ENCODE measurements at regions not wholly inside any gene's neighbourhood (a gene's known extent, or its start where the extent isn't known, plus 50 kb on each side); places are given as distances from the start of the nearest gene placed in this dataset.

DNA sequence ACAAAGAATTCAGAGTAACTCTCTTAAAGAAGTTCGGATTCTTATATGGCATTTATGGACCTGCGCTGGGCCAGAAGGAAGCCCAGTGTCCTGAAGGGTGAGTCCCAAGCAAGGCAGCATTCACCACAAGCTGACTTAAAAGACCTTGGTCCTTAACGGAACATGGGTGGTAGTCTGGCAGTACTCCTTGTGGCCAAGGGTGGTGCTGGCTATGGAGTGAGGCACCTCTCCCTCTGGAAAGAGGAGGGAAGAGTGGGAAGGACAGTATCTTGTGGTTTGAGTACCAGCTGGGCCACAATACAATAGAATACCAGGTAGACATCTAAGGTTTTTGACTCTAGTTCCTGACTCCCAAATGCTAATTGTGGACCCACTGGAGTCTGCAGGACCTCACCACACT lies 425.7 kb upstream of the CYLC2 start:
- Mint-ChIP-seq H3K27ac (no peak overlapping the region), H3K4me1 (no peaks in the 10 kb centered on the region), H3K9me3 (ENCODE audit: insufficient read depth) (peaks cover 5% of the 10 kb centered on the region), H3K27me3 (no peaks in the 10 kb centered on the region), H3K4me3 (no peak overlapping the region)
- Histone ChIP-seq H4K20me1 (ENCODE audit: control insufficient read depth, insufficient read depth, low read length, poor library complexity, severe bottlenecking) (no peaks in the 10 kb centered on the region), H3K27ac (ENCODE audit: low read length in 2 of 2) (no peak overlapping the region), H3K27me3 (replicated peaks in 1 of 4; ENCODE audit: control extremely low read depth in 1 of 4, control insufficient read depth in 3 of 4, insufficient read depth in 4 of 4, low read length in 3 of 4) (no peaks in the 10 kb centered on the region), H3K79me2 (ENCODE audit: control insufficient read depth, insufficient read depth, low read length) (no peaks in the 10 kb centered on the region), H3K4me2 (replicated peaks; ENCODE audit: low read depth, low read length, poor library complexity, severe bottlenecking) (no peak overlapping the region), H3K9ac (ENCODE audit: low read length) (no peak overlapping the region), H3K36me3 (replicated peaks in 1 of 2; ENCODE audit: control extremely low read depth in 1 of 2, control insufficient read depth in 1 of 2, extremely low read depth in 1 of 2, insufficient read depth in 2 of 2, low read length in 1 of 2) (no peaks in the 10 kb centered on the region), H2AFZ (ENCODE audit: insufficient read depth, low read depth, low read length, poor library complexity, severe bottlenecking) (no peak overlapping the region), H3K4me3 (ENCODE audit: control extremely low read depth in 1 of 5, extremely low read depth in 1 of 5, insufficient read depth in 1 of 5, low read depth in 2 of 5, low read length in 4 of 5) (no peak overlapping the region), H3K4me1 (ENCODE audit: control insufficient read depth in 2 of 2, insufficient read depth in 2 of 2, low read length in 2 of 2) (no peaks in the 10 kb centered on the region), H3K9me3 (ENCODE audit: control extremely low read depth in 1 of 3, control insufficient read depth in 2 of 3, insufficient read depth in 1 of 3, low read length in 2 of 3) (no peaks in the 10 kb centered on the region)
- intact Hi-C loops (cut with micrococcal nuclease), result no loop called here
- no peak for DNase-seq
- ChIA-PET CTCF (no interaction called here), POLR2A (no interaction called here)
- no peak for TF ChIP-seq EZH2 (IDR thresholded peaks at IDR 0.05; ENCODE audit: borderline replicate concordance, insufficient read depth, low read depth, low read length, poor library complexity, severe bottlenecking)
- TF ChIP-seq, protein P1, sequence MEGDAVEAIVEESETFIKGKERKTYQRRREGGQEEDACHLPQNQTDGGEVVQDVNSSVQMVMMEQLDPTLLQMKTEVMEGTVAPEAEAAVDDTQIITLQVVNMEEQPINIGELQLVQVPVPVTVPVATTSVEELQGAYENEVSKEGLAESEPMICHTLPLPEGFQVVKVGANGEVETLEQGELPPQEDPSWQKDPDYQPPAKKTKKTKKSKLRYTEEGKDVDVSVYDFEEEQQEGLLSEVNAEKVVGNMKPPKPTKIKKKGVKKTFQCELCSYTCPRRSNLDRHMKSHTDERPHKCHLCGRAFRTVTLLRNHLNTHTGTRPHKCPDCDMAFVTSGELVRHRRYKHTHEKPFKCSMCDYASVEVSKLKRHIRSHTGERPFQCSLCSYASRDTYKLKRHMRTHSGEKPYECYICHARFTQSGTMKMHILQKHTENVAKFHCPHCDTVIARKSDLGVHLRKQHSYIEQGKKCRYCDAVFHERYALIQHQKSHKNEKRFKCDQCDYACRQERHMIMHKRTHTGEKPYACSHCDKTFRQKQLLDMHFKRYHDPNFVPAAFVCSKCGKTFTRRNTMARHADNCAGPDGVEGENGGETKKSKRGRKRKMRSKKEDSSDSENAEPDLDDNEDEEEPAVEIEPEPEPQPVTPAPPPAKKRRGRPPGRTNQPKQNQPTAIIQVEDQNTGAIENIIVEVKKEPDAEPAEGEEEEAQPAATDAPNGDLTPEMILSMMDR (IDR thresholded peaks at IDR 0.05), result no peak
- 95% methylated on average over 3 of the region's 3 CpGs for WGBS (ENCODE audit: insufficient coverage)
- ATAC-seq (ENCODE audit: low read depth), result no peak

DNA sequence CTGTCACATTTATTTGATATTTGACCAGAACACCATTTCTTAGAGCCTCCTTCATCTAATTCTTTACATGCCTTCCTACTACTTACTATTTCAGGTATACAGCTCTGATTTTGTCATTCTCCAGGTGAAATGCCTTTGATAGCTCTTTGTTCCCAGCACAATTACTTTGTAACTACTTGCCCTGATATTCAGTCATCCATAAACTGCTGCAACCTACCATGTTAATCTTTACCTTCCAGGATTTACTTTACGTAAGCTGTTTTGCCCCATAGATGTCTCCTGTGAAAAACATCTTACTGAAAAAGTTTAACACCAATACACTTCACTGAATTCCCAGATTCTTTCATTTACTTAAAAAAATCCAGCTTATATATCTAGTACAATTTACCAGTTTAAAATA lies 443.8 kb upstream of the CYLC2 start:
- WGBS (ENCODE audit: insufficient coverage), result 100% methylated on average over 1 of the region's 1 CpG
- no peak overlapping the region for H3K4me2 ChIP-seq (replicated peaks; ENCODE audit: low read depth, low read length, poor library complexity, severe bottlenecking)
- no peaks in the 10 kb centered on the region for H3K79me2 ChIP-seq (ENCODE audit: control insufficient read depth, insufficient read depth, low read length)
- no peaks in the 10 kb centered on the region for H3K4me1 Mint-ChIP-seq
- H3K9me3 Mint-ChIP-seq (ENCODE audit: insufficient read depth), result peaks cover 10% of the 10 kb centered on the region
- no peak overlapping the region for H3K27ac ChIP-seq (ENCODE audit: low read length in 2 of 2)
- H3K27me3 ChIP-seq (replicated peaks in 1 of 4; ENCODE audit: control extremely low read depth in 1 of 4, control insufficient read depth in 3 of 4, insufficient read depth in 4 of 4, low read length in 3 of 4), result no peaks in the 10 kb centered on the region
- no peak overlapping the region for H3K9ac ChIP-seq (ENCODE audit: low read length)
- intact Hi-C loops (cut with micrococcal nuclease), result no loop called here
- H3K4me1 ChIP-seq (ENCODE audit: control insufficient read depth in 2 of 2, insufficient read depth in 2 of 2, low read length in 2 of 2), result no peaks in the 10 kb centered on the region
- no peak overlapping the region for H3K4me3 Mint-ChIP-seq
- ChIA-PET CTCF (no interaction called here), POLR2A (no interaction called here)
- H2AFZ ChIP-seq (ENCODE audit: insufficient read depth, low read depth, low read length, poor library complexity, severe bottlenecking), result no peak overlapping the region
- ATAC-seq (ENCODE audit: low read depth) (no peak), DNase-seq (no peak)
- H3K9me3 ChIP-seq (ENCODE audit: control extremely low read depth in 1 of 3, control insufficient read depth in 2 of 3, insufficient read depth in 1 of 3, low read length in 2 of 3), result peaks cover 0 to 9% (median 8%) of the 10 kb centered on the region in 3 donors
- TF ChIP-seq, protein P1 (IDR thresholded peaks at IDR 0.05), result no peak
- no peak for TF ChIP-seq EZH2 (IDR thresholded peaks at IDR 0.05; ENCODE audit: borderline replicate concordance, insufficient read depth, low read depth, low read length, poor library complexity, severe bottlenecking)
- no peaks in the 10 kb centered on the region for H3K36me3 ChIP-seq (replicated peaks in 1 of 2; ENCODE audit: control extremely low read depth in 1 of 2, control insufficient read depth in 1 of 2, extremely low read depth in 1 of 2, insufficient read depth in 2 of 2, low read length in 1 of 2)
- no peaks in the 10 kb centered on the region for H3K27me3 Mint-ChIP-seq
- H3K4me3 ChIP-seq (ENCODE audit: control extremely low read depth in 1 of 5, extremely low read depth in 1 of 5, insufficient read depth in 1 of 5, low read depth in 2 of 5, low read length in 4 of 5), result no peak overlapping the region
- H3K27ac Mint-ChIP-seq, result no peak overlapping the region
- H4K20me1 ChIP-seq (ENCODE audit: control insufficient read depth, insufficient read depth, low read length, poor library complexity, severe bottlenecking), result no peaks in the 10 kb centered on the region

Data from B cell (primary cell).